ENCODE measurements at regions not wholly inside any gene's neighbourhood (a gene's known extent, or its start where the extent isn't known, plus 50 kb on each side); places are given as distances from the start of the nearest gene placed in this dataset.

DNA sequence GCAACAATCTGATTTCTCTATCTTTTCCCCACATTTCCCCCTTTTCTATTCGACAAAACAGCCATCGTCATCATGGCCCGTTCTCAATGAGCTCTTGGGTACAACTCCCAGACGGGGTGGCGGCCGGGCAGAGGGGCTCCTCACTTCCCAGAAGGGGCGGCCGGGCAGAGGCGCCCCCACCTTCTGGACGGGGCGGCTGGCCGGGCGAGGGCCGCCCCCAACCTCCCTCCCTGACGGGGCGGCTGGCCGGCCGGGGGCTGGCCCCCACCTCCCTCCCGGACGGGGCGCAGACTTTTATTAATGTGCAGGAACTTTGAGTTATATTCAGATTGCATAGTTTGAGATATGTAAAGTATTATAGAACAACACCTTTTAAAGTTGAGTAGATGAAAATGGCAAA is 64.4 kb upstream of the HPGD start:
- TF ChIP-seq Cebpa-rat (IDR thresholded peaks at IDR 0.05), result no peak

GRCh38 chr4:174583056-174583455 is 60.8 kb upstream of the HPGD start:
- H3K4me2 ChIP-seq, result no peak overlapping the region
- no peaks in the 10 kb centered on the region for H3K36me3 ChIP-seq
- TF ChIP-seq Cebpa-rat (IDR thresholded peaks at IDR 0.05), result no peak
- no peak overlapping the region for H3K4me3 ChIP-seq
- H3K27me3 ChIP-seq, result no peaks in the 10 kb centered on the region
- no peak overlapping the region for H3K27ac ChIP-seq
- no peaks in the 10 kb centered on the region for H4K20me1 ChIP-seq
- no peak overlapping the region for H3K9ac ChIP-seq
- H3K9me3 ChIP-seq (replicated peaks in 1 of 11), result peaks cover 0 to 7% (median 0%) of the 10 kb centered on the region in 11 experiments; a peak in 6 of 22 replicates
- peaks cover 0 to 9% (median 0%) of the 10 kb centered on the region in 10 experiments; a peak in 1 of 20 replicates for H3K4me1 ChIP-seq

More for the DNA sequence above, 64.4 kb upstream of the HPGD start:
- Histone ChIP-seq H3K4me1 (peaks cover 0 to 14% (median 7%) of the 10 kb centered on the region in 10 experiments; a peak in 11 of 20 replicates), H3K9ac (no peak overlapping the region), H3K27ac (no peak overlapping the region), H3K36me3 (no peaks in the 10 kb centered on the region), H3K27me3 (no peaks in the 10 kb centered on the region), H3K4me2 (no peak overlapping the region), H4K20me1 (no peaks in the 10 kb centered on the region), H3K9me3 (replicated peaks in 1 of 11) (peaks cover 0 to 7% (median 0%) of the 10 kb centered on the region in 11 experiments; a peak in 7 of 22 replicates), H3K4me3 (no peak overlapping the region)

DNA sequence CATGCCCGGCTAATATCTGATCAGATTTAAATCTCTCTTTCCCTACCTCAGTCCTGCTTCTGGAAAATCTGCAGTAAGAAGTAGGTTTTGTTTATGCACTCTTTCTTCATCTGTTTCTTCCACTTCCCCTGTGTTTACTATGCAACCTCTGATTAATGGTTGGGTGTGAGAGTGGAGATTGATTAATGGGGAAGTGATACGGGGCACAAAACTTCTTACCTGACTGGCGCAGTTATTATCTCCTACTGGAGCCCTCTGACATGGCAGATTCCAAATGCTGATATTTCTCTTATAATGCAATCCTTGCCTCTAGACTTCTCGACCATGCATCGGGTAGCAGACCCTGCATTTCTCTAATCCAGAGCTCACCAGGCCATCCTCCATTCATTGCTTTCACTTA is 60.2 kb upstream of the HPGD start:
- Histone ChIP-seq H3K4me1 (peaks cover 0 to 10% (median 0%) of the 10 kb centered on the region in 10 experiments; a peak in 1 of 20 replicates), H4K20me1 (no peaks in the 10 kb centered on the region)
- no peak for TF ChIP-seq Cebpa-rat (IDR thresholded peaks at IDR 0.05)

GRCh38 chr4:174581901-174582300 is 59.6 kb upstream of the HPGD start:
- H3K27me3 ChIP-seq, result no peaks in the 10 kb centered on the region
- no peak for TF ChIP-seq Cebpa-rat (IDR thresholded peaks at IDR 0.05)
- no peaks in the 10 kb centered on the region for H3K36me3 ChIP-seq
- no peak overlapping the region for H3K9ac ChIP-seq
- H3K27ac ChIP-seq, result no peak overlapping the region
- H3K4me2 ChIP-seq, result 0 out of 22 replicates have a peak overlapping the region, but pooled peaks of 1 of the 11 experiments have one; percentile 11
- H4K20me1 ChIP-seq, result no peaks in the 10 kb centered on the region
- peaks cover 0 to 4% (median 0%) of the 10 kb centered on the region in 11 experiments; a peak in 5 of 22 replicates for H3K9me3 ChIP-seq (replicated peaks in 1 of 11)
- peaks cover 0 to 10% (median 0%) of the 10 kb centered on the region in 10 experiments; a peak in 1 of 20 replicates for H3K4me1 ChIP-seq
- no peak overlapping the region for H3K4me3 ChIP-seq

More for the DNA sequence above, 60.2 kb upstream of the HPGD start:
- H3K27ac ChIP-seq, result no peak overlapping the region
- H3K4me2 ChIP-seq, result 0 out of 22 replicates have a peak overlapping the region, but pooled peaks of 1 of the 11 experiments have one; percentile 11
- H3K36me3 ChIP-seq, result no peaks in the 10 kb centered on the region
- peaks cover 0 to 7% (median 0%) of the 10 kb centered on the region in 11 experiments; a peak in 6 of 22 replicates for H3K9me3 ChIP-seq (replicated peaks in 1 of 11)
- no peaks in the 10 kb centered on the region for H3K27me3 ChIP-seq
- no peak overlapping the region for H3K4me3 ChIP-seq
- no peak overlapping the region for H3K9ac ChIP-seq

DNA sequence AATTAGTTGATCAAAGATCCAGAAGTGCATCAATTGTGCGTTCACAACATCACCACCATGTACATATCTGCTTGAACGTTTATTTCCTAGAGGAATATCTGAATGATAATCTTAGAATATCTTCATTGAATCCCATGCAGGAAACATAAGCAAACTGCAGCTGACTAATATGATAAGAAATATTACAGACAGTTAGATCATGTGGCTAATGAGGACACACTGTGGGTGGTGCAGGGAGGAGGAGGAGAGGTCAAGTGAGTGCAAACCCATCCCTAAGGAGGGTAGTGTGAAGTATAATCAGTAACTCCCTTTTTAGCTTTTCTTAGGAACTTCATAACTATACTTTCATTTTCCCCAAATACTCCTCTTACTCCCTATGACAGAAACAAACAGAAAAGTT is 58.3 kb upstream of the HPGD start:
- Histone ChIP-seq H3K27ac (no peak overlapping the region), H4K20me1 (no peaks in the 10 kb centered on the region), H3K4me2 (peak overlapping the region in 2 of 11 experiments; percentile 11 to 35; a peak in 3 of 22 replicates), H3K9ac (no peak overlapping the region), H3K4me1 (peaks cover 0 to 9% (median 0%) of the 10 kb centered on the region in 10 experiments; a peak in 1 of 20 replicates), H3K4me3 (no peak overlapping the region), H3K36me3 (no peaks in the 10 kb centered on the region), H3K9me3 (replicated peaks in 1 of 11) (no peaks in the 10 kb centered on the region), H3K27me3 (no peaks in the 10 kb centered on the region)
- TF ChIP-seq Cebpa-rat (IDR thresholded peaks at IDR 0.05), result no peak

DNA sequence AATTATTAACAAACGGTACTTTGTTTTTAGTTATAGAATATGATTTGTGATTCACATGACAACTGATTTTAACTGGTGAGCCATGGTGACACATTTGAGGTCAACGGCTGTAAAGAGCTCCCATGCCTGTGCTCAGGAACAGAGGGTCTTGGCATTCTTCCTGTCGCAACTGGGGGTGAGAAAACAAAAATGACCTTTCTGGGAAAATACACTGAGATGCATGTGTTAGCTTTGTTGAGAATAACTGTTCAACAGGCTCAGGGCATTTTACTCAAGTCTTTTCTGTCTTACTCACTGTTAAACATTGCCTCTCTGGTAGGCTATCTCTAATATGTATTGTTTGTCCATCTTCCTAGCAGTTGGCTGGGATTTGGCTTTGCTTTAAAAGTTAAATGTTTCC is 57.1 kb upstream of the HPGD start:
- Histone ChIP-seq H3K4me2 (no peak overlapping the region), H3K4me1 (0 out of 20 replicates have a peak, but pooled peaks cover 0 to 6% (median 0%) of the 10 kb centered on the region in 10 experiments), H3K27me3 (no peaks in the 10 kb centered on the region), H4K20me1 (no peaks in the 10 kb centered on the region), H3K9me3 (replicated peaks in 1 of 11) (no peaks in the 10 kb centered on the region), H3K4me3 (no peak overlapping the region), H3K27ac (no peak overlapping the region), H3K36me3 (no peaks in the 10 kb centered on the region), H3K9ac (no peak overlapping the region)
- no peak for TF ChIP-seq Cebpa-rat (IDR thresholded peaks at IDR 0.05)

GRCh38 chr4:174578366-174578765 is 56.1 kb upstream of the HPGD start:
- no peaks in the 10 kb centered on the region for H4K20me1 ChIP-seq
- H3K4me1 ChIP-seq, result 0 out of 20 replicates have a peak, but pooled peaks cover 0 to 6% (median 0%) of the 10 kb centered on the region in 10 experiments
- H3K4me2 ChIP-seq, result no peak overlapping the region
- H3K36me3 ChIP-seq, result no peaks in the 10 kb centered on the region
- H3K4me3 ChIP-seq, result no peak overlapping the region
- no peak overlapping the region for H3K27ac ChIP-seq
- no peaks in the 10 kb centered on the region for H3K27me3 ChIP-seq
- H3K9me3 ChIP-seq (replicated peaks in 1 of 11), result no peaks in the 10 kb centered on the region
- no peak for TF ChIP-seq Cebpa-rat (IDR thresholded peaks at IDR 0.05)
- no peak overlapping the region for H3K9ac ChIP-seq

DNA sequence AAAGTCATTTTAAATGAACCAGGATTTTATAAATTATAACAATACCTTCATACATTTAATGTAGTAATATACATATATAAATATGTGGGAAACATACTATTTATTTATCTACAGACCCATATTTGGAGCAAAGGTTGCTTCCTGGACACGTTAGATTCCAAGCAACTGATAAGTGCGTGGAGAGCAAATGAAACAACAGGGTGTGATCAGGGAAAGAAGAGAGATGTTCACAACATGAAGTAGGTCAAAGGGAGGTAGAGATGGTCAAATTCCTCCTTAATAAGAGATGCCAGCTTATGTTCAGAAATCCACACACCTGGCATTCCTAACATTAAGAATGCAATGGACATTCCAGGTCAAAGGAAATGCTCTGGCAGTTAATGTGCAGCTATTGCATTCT is 53.1 kb upstream of the HPGD start:
- H3K4me2 ChIP-seq, result no peak overlapping the region
- no peak overlapping the region for H3K4me3 ChIP-seq
- no peaks in the 10 kb centered on the region for H3K9me3 ChIP-seq (replicated peaks in 1 of 11)
- no peaks in the 10 kb centered on the region for H3K36me3 ChIP-seq
- no peaks in the 10 kb centered on the region for H3K27me3 ChIP-seq
- H4K20me1 ChIP-seq, result no peaks in the 10 kb centered on the region
- 0 out of 20 replicates have a peak, but pooled peaks cover 0 to 6% (median 0%) of the 10 kb centered on the region in 10 experiments for H3K4me1 ChIP-seq
- H3K9ac ChIP-seq, result no peak overlapping the region
- H3K27ac ChIP-seq, result no peak overlapping the region
- no peak for TF ChIP-seq Cebpa-rat (IDR thresholded peaks at IDR 0.05)

All from BLaER1 treated with 17β-estradiol and CSF1 and Interleukin-3, amounts not matched to agents 10 nM and 100 nM (cell line).